D721Med (cell line): ENCODE measurements at regions not wholly inside any gene's neighbourhood (a gene's known extent, or its start where the extent isn't known, plus 50 kb on each side); places are given as distances from the start of the nearest gene placed in this dataset.

Experiments used
- DNase-seq: peaks from one replicate; pipeline ENCODE4 v3.0.0; 2011; ENCODE audit warnings: low spot score; ENCODE audit not compliant: insufficient read length
- FAIRE-seq: peaks from 2 replicates; lab custom pipeline; 2011; peaks lifted over from hg19 to GRCh38; lab: Jason Lieb, UNC
- TF ChIP-seq, protein P1 (sequence below): IDR thresholded peaks from 2 replicates; pipeline ENCODE4 v1.5.1; 2012; ENCODE audit warnings: mild to moderate bottlenecking, control low read depth; ENCODE audit not compliant: insufficient read depth; ENCODE audit errors: missing control alignments

DNA sequence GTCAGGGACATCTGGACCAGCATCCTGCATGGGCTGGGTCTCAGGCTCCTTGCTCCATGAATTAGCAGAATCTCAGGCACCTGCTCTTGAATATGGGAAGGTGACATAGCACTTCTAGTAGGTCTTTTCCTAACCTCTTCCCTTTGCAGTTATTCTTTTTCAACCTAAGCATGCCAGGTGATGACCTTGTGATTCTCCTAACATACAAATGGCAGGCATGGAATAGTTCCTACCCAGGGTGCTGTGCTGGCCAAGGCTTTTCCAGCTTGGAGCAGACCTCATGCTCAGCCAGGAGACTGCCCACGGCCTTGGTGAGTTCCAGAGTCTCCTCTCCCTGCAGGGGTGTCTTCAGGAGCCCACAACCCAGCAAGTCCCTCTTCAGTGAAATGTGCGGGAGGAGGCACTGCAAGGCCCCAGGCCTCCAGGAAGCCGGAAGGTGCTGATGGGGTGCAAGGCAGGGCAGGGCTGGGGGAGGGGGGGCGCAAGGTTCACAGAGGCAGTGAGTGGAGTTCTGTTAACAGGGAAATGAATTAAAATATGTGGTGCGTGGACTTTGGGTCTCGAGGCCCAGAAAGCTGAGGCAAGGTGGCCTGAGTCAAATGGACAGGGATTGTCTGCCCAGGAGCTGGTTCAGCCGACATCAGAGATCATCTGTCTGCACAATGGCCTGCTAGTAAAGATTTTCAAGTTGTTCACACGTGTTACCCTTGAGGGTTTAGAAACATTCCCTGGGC, 75.9 kb upstream of the SEPTIN5 start:
- DNase-seq (no peak), FAIRE-seq (no peak)
- TF ChIP-seq, protein P1, sequence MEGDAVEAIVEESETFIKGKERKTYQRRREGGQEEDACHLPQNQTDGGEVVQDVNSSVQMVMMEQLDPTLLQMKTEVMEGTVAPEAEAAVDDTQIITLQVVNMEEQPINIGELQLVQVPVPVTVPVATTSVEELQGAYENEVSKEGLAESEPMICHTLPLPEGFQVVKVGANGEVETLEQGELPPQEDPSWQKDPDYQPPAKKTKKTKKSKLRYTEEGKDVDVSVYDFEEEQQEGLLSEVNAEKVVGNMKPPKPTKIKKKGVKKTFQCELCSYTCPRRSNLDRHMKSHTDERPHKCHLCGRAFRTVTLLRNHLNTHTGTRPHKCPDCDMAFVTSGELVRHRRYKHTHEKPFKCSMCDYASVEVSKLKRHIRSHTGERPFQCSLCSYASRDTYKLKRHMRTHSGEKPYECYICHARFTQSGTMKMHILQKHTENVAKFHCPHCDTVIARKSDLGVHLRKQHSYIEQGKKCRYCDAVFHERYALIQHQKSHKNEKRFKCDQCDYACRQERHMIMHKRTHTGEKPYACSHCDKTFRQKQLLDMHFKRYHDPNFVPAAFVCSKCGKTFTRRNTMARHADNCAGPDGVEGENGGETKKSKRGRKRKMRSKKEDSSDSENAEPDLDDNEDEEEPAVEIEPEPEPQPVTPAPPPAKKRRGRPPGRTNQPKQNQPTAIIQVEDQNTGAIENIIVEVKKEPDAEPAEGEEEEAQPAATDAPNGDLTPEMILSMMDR, result no peak

DNA sequence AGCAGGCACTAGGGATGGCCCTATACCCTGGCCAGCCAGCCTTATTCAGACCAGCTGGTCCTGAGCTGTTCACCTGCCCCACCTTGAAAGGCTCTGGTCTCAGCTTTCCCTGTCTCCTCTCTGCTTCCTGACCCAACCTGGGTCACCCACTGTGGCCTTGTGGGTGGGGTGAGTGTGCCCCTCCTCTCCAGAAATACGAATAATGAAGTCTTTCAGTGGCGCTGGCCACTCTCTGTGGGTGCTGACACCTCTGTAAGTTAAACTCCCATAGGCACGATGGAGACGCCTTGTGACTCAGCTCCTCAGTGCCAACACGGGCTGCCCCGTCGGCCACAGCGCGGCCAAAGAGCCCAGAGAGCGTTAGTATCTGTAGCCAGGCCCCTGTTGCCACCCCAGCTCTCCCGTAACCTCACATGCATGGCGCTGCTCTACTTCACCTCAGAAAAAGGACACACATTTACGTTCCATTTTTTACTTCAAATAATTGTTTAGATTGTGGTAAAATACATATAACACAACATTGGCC, 74.6 kb upstream of the SEPTIN5 start:
- TF ChIP-seq, protein P1, result no peak
- no peak for FAIRE-seq
- no peak for DNase-seq

DNA sequence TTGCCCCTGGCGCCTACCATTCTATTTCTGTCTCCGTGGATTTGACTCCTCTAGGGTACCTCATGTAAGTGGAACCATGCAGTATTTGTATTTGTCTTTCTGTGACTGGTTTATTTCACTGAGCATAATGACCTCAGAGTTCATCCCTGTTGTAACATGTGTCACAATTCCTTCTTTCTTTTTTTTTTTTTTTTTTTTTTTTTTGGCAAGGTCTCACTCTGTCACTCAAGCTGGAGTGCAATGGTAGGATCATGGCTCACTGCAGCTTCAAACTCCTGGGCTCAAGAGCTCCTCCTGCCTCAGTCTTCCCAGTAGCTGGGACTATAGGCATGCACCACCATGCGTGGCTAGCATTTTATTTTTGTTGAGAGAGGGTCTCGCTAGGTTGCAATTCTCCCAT, 74.0 kb upstream of the SEPTIN5 start:
- DNase-seq (no peak), FAIRE-seq (no peak)
- TF ChIP-seq, protein P1, result no peak

DNA sequence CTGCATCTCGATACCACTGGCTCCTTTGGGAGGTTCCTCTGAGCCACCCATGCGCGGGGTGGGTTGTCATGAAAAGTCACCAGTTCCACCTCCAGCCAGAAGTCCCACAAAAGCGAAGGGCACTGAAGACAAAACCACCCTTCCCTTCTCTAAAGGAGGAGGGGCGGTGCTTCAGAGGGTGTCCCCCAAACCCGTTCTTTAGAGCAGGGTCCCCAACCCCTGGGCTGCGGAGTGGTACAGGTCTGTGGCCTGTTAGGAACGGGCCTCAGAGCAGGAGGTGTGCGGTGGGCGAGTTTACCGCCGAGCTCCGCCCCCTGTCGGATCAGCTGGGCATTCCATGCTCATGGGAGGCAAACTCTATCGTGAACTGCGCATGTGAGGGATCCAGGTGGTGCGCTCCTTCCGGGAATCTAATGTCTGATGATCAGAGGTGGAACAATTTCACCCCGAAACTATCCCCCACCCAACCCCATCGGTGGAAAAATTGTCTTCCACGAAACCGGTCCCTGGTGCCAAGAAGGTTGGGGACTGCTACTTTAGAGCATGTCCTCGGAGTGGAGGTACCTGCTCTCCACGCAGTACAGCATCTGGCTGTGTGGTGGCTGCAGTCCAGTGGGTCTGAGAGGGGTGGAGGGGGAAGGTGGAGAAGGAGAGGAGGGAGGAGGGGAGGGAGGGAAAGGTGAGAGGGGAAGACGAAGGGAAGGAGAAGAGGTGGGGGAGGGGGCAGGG, 72.9 kb upstream of the SEPTIN5 start:
- DNase-seq, result no peak
- no peak for FAIRE-seq
- TF ChIP-seq, protein P1, result peak; percentile 27

DNA sequence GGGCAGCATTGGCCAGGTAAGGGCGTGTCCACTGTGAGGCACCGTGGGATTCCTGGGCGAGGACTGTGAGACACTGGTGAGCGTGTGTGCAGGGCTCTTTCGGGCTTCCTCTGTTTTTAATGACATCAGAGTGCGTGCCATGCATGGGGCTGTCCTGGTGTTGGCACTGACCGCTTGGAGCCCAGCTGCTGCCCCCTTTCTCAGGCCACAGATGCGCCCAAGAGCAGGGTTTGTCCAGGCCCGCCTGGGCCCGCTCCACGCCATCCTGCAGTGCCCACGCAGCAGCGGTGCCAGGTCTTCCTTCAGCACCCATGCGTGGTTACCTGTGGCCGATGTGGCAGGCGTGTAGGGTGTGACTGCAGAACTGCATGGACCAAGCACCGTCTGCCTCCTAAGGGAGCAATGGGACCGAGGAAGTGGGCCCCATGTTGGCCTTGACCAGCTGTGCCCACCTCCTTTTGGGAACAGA, 72.3 kb upstream of the SEPTIN5 start:
- no peak for DNase-seq
- TF ChIP-seq, protein P1, result no peak
- no peak for FAIRE-seq

DNA sequence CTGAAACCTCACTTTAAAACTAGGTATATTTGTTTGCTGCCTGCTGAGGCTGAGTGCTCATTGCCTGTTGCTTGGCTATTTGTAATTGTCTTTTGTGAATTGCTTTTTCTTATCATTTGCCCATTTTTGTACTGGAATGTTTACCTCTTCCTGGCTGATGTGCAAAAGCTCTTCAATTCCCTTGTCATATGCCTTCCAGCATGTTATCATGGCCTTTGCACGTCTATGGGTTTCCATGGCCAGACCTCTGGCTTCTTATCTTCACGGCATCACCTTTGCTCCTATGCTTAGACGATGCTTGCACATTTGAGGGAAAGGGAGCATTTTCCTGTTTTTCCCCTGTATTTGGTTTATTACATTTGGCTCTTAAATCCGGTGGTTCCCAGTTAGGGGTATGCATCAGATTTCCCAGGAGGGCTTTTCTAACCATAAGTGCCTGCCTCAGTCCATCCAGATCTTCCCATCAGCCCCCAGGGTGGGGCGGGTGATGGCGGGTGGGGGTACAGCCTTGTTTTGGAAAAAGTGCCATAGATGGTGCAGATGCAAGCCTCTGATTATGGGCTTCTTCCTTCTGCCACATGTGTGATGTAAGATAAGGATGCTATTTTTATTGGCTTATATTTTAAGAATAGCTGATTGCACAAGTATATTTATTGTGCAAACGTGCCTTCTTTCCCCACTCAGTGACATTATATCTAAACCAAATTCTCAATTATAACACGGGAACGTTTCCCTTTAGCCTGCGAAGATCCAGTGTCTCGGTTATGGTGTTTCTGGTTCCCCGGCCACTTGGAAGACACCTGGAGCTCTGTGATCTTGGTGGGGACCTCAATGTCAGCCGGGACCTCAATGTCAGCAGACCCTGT, 70.6 kb upstream of the SEPTIN5 start:
- FAIRE-seq (no peak), DNase-seq (no peak)
- TF ChIP-seq, protein P1, result no peak
